HG03139 (cell line): ENCODE measurements at regions not wholly inside any gene's neighbourhood (a gene's known extent, or its start where the extent isn't known, plus 50 kb on each side); places are given as distances from the start of the nearest gene placed in this dataset.

Experiments used
- ATAC-seq: cut with Tn5 transposase; IDR thresholded peaks from one replicate; pipeline ENCODE4 v1.9.1; 2021; ENCODE audit not compliant: unreplicated experiment

DNA sequence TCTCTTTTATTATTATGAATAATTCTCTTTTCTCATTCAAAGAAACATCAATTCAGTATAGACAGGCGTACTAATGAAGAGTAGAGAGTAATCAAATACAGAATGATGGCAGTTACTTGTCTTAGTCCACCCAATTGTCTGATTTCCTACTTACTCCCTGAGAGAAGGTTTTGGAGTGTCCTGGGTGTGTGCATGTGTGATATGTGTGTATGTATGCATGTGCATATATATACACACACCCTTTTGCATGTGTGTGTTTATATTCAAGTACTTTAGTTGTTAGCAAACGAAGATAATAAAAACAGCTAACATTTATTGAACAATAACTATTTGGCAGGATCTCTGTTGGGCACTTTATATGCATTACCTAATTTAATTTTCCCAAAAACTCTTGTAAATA lies 63.2 kb upstream of the CCDC190 start:
- no peak for ATAC-seq

DNA sequence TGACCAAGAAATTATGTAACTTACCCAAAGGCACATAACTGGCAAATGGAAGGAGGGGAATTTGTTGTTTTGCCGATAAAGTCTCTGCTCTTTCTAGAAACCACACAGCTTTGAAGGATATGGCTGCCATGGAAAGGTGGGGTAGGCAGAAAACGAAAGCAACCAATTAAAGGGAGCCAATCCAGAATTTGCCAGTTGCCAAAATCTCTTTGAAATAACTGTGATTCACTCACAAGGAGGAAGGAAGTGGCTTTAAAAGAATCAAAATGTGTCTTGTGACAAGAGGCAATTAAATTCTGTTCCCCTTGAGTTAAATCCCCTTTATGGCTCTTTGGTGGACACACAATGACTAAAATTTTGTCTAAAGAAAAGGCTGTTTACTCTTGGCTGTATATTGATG lies 61.2 kb upstream of the CCDC190 start:
- no peak for ATAC-seq

DNA sequence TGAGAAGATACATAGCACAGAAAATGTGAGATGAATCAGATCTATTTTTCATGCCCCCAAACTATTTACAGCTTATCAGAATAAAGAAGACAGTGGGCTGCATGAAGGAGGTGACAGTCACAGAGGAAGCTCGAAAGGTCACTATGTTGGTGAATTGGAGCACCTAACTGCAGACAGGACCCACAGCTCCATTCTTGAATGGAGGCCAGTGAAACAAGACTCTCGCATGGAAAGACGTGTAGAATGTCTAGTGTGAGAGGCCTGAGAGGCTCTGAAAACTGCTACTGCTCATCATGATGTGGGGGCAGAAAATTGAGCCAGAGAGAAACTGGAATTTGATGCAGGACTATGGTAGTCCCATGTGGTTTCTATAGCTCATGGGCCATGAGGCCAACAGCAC lies 60.3 kb upstream of the CCDC190 start:
- ATAC-seq: no peak

GRCh38 chr1:162919034-162919433 lies 58.1 kb upstream of the CCDC190 start:
- no peak for ATAC-seq

GRCh38 chr1:162918151-162918754 lies 57.3 kb upstream of the CCDC190 start:
- no peak for ATAC-seq

GRCh38 chr1:162916821-162917613 lies 56.0 kb upstream of the CCDC190 start:
- no peak for ATAC-seq

- ATAC-seq: no peak
Observed at GRCh38 chr1:162916407-162916806, 55.4 kb upstream of the CCDC190 start.

DNA sequence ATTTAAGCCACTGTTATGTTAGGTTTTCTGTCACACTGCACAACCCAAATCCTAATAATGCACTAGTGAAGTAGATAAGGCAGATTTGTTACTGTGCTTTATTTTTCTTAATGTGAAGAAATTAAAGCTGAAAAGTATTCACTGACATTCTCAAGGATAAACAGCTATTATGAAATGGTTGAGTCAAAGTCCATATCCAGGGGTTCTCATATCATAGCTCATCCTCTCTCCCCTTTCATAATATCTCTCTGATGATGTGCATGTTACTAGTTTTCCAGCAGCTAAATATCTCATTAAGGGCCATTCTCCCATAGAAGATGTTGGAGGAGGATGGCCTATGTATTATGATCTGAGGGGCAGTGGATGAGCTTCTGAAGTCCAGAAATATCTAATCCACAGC lies 53.6 kb upstream of the CCDC190 start:
- no peak for ATAC-seq

DNA sequence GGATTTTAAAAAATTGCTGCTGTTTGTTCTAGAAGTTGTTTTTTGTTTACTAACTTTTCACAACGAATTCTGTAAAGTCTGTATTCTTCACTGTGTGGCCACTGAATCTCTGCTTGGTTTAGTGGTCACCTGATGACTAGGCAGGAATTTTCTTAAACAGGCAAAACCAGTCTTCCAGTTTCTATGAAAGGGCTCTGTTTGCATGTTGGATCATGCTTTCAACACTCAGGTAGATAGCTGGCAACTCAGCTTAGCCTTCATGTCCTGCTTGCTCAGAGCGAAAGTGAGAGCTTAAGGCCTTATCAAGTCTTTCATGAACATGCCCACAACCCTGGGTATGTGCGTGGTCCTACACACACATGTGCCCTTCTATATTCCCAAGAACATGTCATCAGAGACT lies 52.4 kb upstream of the CCDC190 start:
- no peak for ATAC-seq

DNA sequence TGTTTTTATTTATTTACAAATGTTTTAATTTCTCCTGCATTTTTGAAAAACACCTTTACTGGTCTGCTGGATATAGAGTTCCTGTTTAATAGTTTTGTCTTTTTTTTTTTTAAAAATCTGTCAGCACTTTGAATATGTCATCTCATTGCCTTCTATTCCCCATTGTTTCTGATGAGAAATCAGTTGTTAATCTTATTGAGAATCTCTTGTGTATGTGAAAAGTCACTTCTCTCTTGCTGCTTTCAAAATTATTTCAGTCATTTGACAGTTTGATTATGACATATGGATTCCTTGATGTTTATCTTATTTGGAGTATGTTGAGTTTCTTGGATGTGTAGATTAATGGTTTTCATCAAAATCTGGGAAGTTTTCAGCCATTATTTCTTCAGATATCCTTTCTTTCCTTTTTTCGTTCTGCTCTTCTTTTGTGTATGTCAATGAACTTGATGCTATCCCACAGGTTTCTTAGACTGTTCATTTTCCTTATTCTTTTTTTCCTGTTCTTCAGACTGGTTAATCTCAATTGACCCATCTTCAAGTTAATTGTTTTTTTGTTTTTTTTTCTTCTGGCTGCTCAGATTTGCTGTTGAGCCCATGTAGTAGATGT lies 51.2 kb upstream of the CCDC190 start:
- ATAC-seq: no peak
